Neural progenitor cell (in vitro differentiated cells): ENCODE measurements at regions not wholly inside any gene's neighbourhood (a gene's known extent, or its start where the extent isn't known, plus 50 kb on each side); places are given as distances from the start of the nearest gene placed in this dataset.

ENCODE experiments used
- EZH2phosphoT487 ChIP-seq: fragments of 200-600 bp; sonication (generic); IDR thresholded peaks from 2 replicates; pipeline ENCODE4 v1.6.1; 2017; ENCODE audit warnings: antibody characterized with exemption
- TF ChIP-seq, protein P1 (sequence below): fragments of 200-600 bp; sonication (generic); IDR thresholded peaks from 2 replicates; pipeline ENCODE4 v1.5.1; 2017; ENCODE audit warnings: antibody characterized with exemption, mild to moderate bottlenecking

DNA sequence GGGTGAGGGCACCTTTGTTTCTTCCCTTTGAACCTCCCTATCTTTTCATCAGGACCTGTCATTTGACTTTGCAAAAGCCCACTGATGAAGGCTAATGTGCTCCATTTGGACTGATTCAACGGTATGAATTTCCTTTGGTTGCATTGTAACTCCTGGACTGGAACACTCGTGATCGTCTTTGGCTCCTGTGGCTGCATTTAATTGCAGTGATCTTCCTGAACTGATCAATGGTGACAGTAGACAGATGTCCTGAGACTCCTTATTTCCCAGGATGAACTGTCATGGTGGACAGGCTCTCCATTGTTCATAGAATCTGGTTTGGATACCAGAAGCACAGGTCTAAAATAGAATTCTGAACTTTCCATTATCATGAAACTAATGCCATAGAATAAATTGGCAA, 224.8 kb upstream of the GAP43 start:
- TF ChIP-seq, protein P1, sequence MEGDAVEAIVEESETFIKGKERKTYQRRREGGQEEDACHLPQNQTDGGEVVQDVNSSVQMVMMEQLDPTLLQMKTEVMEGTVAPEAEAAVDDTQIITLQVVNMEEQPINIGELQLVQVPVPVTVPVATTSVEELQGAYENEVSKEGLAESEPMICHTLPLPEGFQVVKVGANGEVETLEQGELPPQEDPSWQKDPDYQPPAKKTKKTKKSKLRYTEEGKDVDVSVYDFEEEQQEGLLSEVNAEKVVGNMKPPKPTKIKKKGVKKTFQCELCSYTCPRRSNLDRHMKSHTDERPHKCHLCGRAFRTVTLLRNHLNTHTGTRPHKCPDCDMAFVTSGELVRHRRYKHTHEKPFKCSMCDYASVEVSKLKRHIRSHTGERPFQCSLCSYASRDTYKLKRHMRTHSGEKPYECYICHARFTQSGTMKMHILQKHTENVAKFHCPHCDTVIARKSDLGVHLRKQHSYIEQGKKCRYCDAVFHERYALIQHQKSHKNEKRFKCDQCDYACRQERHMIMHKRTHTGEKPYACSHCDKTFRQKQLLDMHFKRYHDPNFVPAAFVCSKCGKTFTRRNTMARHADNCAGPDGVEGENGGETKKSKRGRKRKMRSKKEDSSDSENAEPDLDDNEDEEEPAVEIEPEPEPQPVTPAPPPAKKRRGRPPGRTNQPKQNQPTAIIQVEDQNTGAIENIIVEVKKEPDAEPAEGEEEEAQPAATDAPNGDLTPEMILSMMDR: no peak
- no peak for TF ChIP-seq EZH2phosphoT487
